ENCODE measurements at regions not wholly inside any gene's neighbourhood (a gene's known extent, or its start where the extent isn't known, plus 50 kb on each side); places are given as distances from the start of the nearest gene placed in this dataset.

GRCh38 chr20:43292222-43292621, 102.5 kb upstream of the PTPRT start:
- no peak overlapping the region for H3K27ac ChIP-seq (ENCODE audit: low read depth, low read length)
- no peaks in the 10 kb centered on the region for H3K36me3 ChIP-seq (ENCODE audit: insufficient read depth, low read length)
- H3K4me1 ChIP-seq (ENCODE audit: control insufficient read depth, insufficient read depth, low read length, unreplicated experiment), result no peaks in the 10 kb centered on the region
- H3K79me2 ChIP-seq (ENCODE audit: control insufficient read depth, insufficient read depth, low read length, unreplicated experiment), result no peaks in the 10 kb centered on the region
- H2AFZ ChIP-seq (ENCODE audit: low read length, unreplicated experiment), result no peak overlapping the region
- H3K4me3 ChIP-seq (ENCODE audit: low read depth, low read length), result no peak overlapping the region
- no peaks in the 10 kb centered on the region for H3K27me3 ChIP-seq (ENCODE audit: insufficient read depth, low read length)

GRCh38 chr20:43287637-43288036, 97.9 kb upstream of the PTPRT start:
- no peaks in the 10 kb centered on the region for H3K4me1 ChIP-seq (ENCODE audit: control insufficient read depth, insufficient read depth, low read length, unreplicated experiment)
- H3K4me3 ChIP-seq (ENCODE audit: low read depth, low read length), result no peak overlapping the region

GRCh38 chr20:43285170-43285569, 95.5 kb upstream of the PTPRT start:
- Histone ChIP-seq H3K4me1 (ENCODE audit: control insufficient read depth, insufficient read depth, low read length, unreplicated experiment) (no peaks in the 10 kb centered on the region), H3K27ac (ENCODE audit: low read depth, low read length) (no peak overlapping the region)

More at GRCh38 chr20:43287637-43288036, 97.9 kb upstream of the PTPRT start:
- no peak overlapping the region for H2AFZ ChIP-seq (ENCODE audit: low read length, unreplicated experiment)
- no peaks in the 10 kb centered on the region for H3K79me2 ChIP-seq (ENCODE audit: control insufficient read depth, insufficient read depth, low read length, unreplicated experiment)
- H3K36me3 ChIP-seq (ENCODE audit: insufficient read depth, low read length), result no peaks in the 10 kb centered on the region
- H3K27me3 ChIP-seq (ENCODE audit: insufficient read depth, low read length), result no peaks in the 10 kb centered on the region
- H3K27ac ChIP-seq (ENCODE audit: low read depth, low read length), result no peak overlapping the region

GRCh38 chr20:43284486-43284885, 94.8 kb upstream of the PTPRT start:
- no peaks in the 10 kb centered on the region for H3K4me1 ChIP-seq (ENCODE audit: control insufficient read depth, insufficient read depth, low read length, unreplicated experiment)
- no peaks in the 10 kb centered on the region for H3K79me2 ChIP-seq (ENCODE audit: control insufficient read depth, insufficient read depth, low read length, unreplicated experiment)
- H3K27me3 ChIP-seq (ENCODE audit: insufficient read depth, low read length), result no peaks in the 10 kb centered on the region
- no peak overlapping the region for H3K4me3 ChIP-seq (ENCODE audit: low read depth, low read length)
- H3K36me3 ChIP-seq (ENCODE audit: insufficient read depth, low read length), result no peaks in the 10 kb centered on the region
- H3K27ac ChIP-seq (ENCODE audit: low read depth, low read length), result no peak overlapping the region
- H2AFZ ChIP-seq (ENCODE audit: low read length, unreplicated experiment), result no peak overlapping the region

More at GRCh38 chr20:43285170-43285569, 95.5 kb upstream of the PTPRT start:
- H3K36me3 ChIP-seq (ENCODE audit: insufficient read depth, low read length), result no peaks in the 10 kb centered on the region
- H3K79me2 ChIP-seq (ENCODE audit: control insufficient read depth, insufficient read depth, low read length, unreplicated experiment), result no peaks in the 10 kb centered on the region
- H3K4me3 ChIP-seq (ENCODE audit: low read depth, low read length), result no peak overlapping the region
- no peak overlapping the region for H2AFZ ChIP-seq (ENCODE audit: low read length, unreplicated experiment)
- no peaks in the 10 kb centered on the region for H3K27me3 ChIP-seq (ENCODE audit: insufficient read depth, low read length)

GRCh38 chr20:43283126-43283525, 93.4 kb upstream of the PTPRT start:
- no peak overlapping the region for H3K4me3 ChIP-seq (ENCODE audit: low read depth, low read length)
- H3K36me3 ChIP-seq (ENCODE audit: insufficient read depth, low read length), result no peaks in the 10 kb centered on the region
- H2AFZ ChIP-seq (ENCODE audit: low read length, unreplicated experiment), result no peak overlapping the region
- H3K27ac ChIP-seq (ENCODE audit: low read depth, low read length), result no peak overlapping the region
- H3K79me2 ChIP-seq (ENCODE audit: control insufficient read depth, insufficient read depth, low read length, unreplicated experiment), result no peaks in the 10 kb centered on the region
- H3K4me1 ChIP-seq (ENCODE audit: control insufficient read depth, insufficient read depth, low read length, unreplicated experiment), result no peaks in the 10 kb centered on the region
- H3K27me3 ChIP-seq (ENCODE audit: insufficient read depth, low read length), result no peaks in the 10 kb centered on the region

- Histone ChIP-seq H3K27me3 (ENCODE audit: insufficient read depth, low read length) (no peaks in the 10 kb centered on the region), H3K36me3 (ENCODE audit: insufficient read depth, low read length) (no peaks in the 10 kb centered on the region), H3K27ac (ENCODE audit: low read depth, low read length) (no peak overlapping the region), H2AFZ (ENCODE audit: low read length, unreplicated experiment) (no peak overlapping the region), H3K4me1 (ENCODE audit: control insufficient read depth, insufficient read depth, low read length, unreplicated experiment) (no peaks in the 10 kb centered on the region), H3K79me2 (ENCODE audit: control insufficient read depth, insufficient read depth, low read length, unreplicated experiment) (no peaks in the 10 kb centered on the region), H3K4me3 (ENCODE audit: low read depth, low read length) (no peak overlapping the region)
Measured at GRCh38 chr20:43271980-43272379, 82.3 kb upstream of the PTPRT start.

GRCh38 chr20:43265449-43265848, 75.7 kb upstream of the PTPRT start:
- Histone ChIP-seq H3K27ac (ENCODE audit: low read depth, low read length) (no peak overlapping the region), H3K36me3 (ENCODE audit: insufficient read depth, low read length) (no peaks in the 10 kb centered on the region), H3K4me3 (ENCODE audit: low read depth, low read length) (no peak overlapping the region), H2AFZ (ENCODE audit: low read length, unreplicated experiment) (no peak overlapping the region), H3K4me1 (ENCODE audit: control insufficient read depth, insufficient read depth, low read length, unreplicated experiment) (no peaks in the 10 kb centered on the region), H3K27me3 (ENCODE audit: insufficient read depth, low read length) (no peaks in the 10 kb centered on the region), H3K79me2 (ENCODE audit: control insufficient read depth, insufficient read depth, low read length, unreplicated experiment) (no peaks in the 10 kb centered on the region)

GRCh38 chr20:43263226-43263625, 73.5 kb upstream of the PTPRT start:
- H3K36me3 ChIP-seq (ENCODE audit: insufficient read depth, low read length), result no peaks in the 10 kb centered on the region
- no peaks in the 10 kb centered on the region for H3K79me2 ChIP-seq (ENCODE audit: control insufficient read depth, insufficient read depth, low read length, unreplicated experiment)
- H3K4me3 ChIP-seq (ENCODE audit: low read depth, low read length), result no peak overlapping the region
- H3K4me1 ChIP-seq (ENCODE audit: control insufficient read depth, insufficient read depth, low read length, unreplicated experiment), result no peaks in the 10 kb centered on the region
- H3K27ac ChIP-seq (ENCODE audit: low read depth, low read length), result no peak overlapping the region
- H3K27me3 ChIP-seq (ENCODE audit: insufficient read depth, low read length), result no peaks in the 10 kb centered on the region
- no peak overlapping the region for H2AFZ ChIP-seq (ENCODE audit: low read length, unreplicated experiment)

GRCh38 chr20:43262341-43262740, 72.6 kb upstream of the PTPRT start:
- H3K4me1 ChIP-seq (ENCODE audit: control insufficient read depth, insufficient read depth, low read length, unreplicated experiment), result no peaks in the 10 kb centered on the region
- no peaks in the 10 kb centered on the region for H3K79me2 ChIP-seq (ENCODE audit: control insufficient read depth, insufficient read depth, low read length, unreplicated experiment)

GRCh38 chr20:43255877-43256276, 66.2 kb upstream of the PTPRT start:
- Histone ChIP-seq H3K27ac (ENCODE audit: low read depth, low read length) (no peak overlapping the region), H3K27me3 (ENCODE audit: insufficient read depth, low read length) (no peaks in the 10 kb centered on the region), H3K79me2 (ENCODE audit: control insufficient read depth, insufficient read depth, low read length, unreplicated experiment) (no peaks in the 10 kb centered on the region), H3K4me3 (ENCODE audit: low read depth, low read length) (no peak overlapping the region), H2AFZ (ENCODE audit: low read length, unreplicated experiment) (no peak overlapping the region), H3K4me1 (ENCODE audit: control insufficient read depth, insufficient read depth, low read length, unreplicated experiment) (no peaks in the 10 kb centered on the region), H3K36me3 (ENCODE audit: insufficient read depth, low read length) (no peaks in the 10 kb centered on the region)

More at GRCh38 chr20:43262341-43262740, 72.6 kb upstream of the PTPRT start:
- H2AFZ ChIP-seq (ENCODE audit: low read length, unreplicated experiment), result no peak overlapping the region
- H3K36me3 ChIP-seq (ENCODE audit: insufficient read depth, low read length), result no peaks in the 10 kb centered on the region
- H3K27me3 ChIP-seq (ENCODE audit: insufficient read depth, low read length), result no peaks in the 10 kb centered on the region
- H3K4me3 ChIP-seq (ENCODE audit: low read depth, low read length), result no peak overlapping the region
- H3K27ac ChIP-seq (ENCODE audit: low read depth, low read length), result no peak overlapping the region

GRCh38 chr20:43252761-43253160, 63.1 kb upstream of the PTPRT start:
- Histone ChIP-seq H3K36me3 (ENCODE audit: insufficient read depth, low read length) (no peaks in the 10 kb centered on the region), H3K79me2 (ENCODE audit: control insufficient read depth, insufficient read depth, low read length, unreplicated experiment) (no peaks in the 10 kb centered on the region), H3K4me3 (ENCODE audit: low read depth, low read length) (no peak overlapping the region), H3K27me3 (ENCODE audit: insufficient read depth, low read length) (no peaks in the 10 kb centered on the region), H2AFZ (ENCODE audit: low read length, unreplicated experiment) (no peak overlapping the region), H3K27ac (ENCODE audit: low read depth, low read length) (no peak overlapping the region), H3K4me1 (ENCODE audit: control insufficient read depth, insufficient read depth, low read length, unreplicated experiment) (no peaks in the 10 kb centered on the region)

Measured in ACC112 (cell line).